Heart left ventricle (tissue), 13 donors: ENCODE measurements at regions not wholly inside any gene's neighbourhood (a gene's known extent, or its start where the extent isn't known, plus 50 kb on each side); places are given as distances from the start of the nearest gene placed in this dataset.

ENCODE experiments used
- POLR2A ChIP-seq, 2 donors: fragments of 450-650 bp; IDR thresholded peaks; one replicate each; pipeline ENCODE4 v1.6.1; 2017; ENCODE audit warnings: antibody characterized with exemption in 2 of 2, mild to moderate bottlenecking in 2 of 2, moderate library complexity in 2 of 2
- TF ChIP-seq, protein P1 (sequence below), 12 donors: fragments of 200-600 bp; sonication (generic) in 4 of 12; IDR thresholded peaks; one replicate each; pipeline versions ENCODE4 v1.5.0 to v1.8.0; 2018 to 2022; ENCODE audit warnings: antibody characterized with exemption in 12 of 12, mild to moderate bottlenecking in 5 of 12
- donor health status: ischemic (EF 13 %, LVEDD 7.1; RV severe dilation, severe dysfunction).
- donor health status: DM: no; HTN: yes; CAD: no.
- donor health status: DM: no; HTN: no; CAD: no.
- donor health status: ischemic (EF 25% LVEDD 6.9; RV normal size, moderate dysfunction).
- donor health status: ischemic (EF 25% LVEDD 5.7; RV mildly dilated, moderate dysfunction).
- donor health status: ischemic (EF 35%, LVEDD 5.7; RV mildly dilated, moderate dysfunction).
- donor health status: nonischemic (EF 11% LVEDD 7.7; RV severe dilation, severe dysfunction).
- donor health status: DM: yes; HTN: yes; CAD: no.
- donor health status: PGD.
- donor health status: ischemic (EF 29% LVEDD 5.4; RV normal size, mild dysfunction).
- donor health status: nonischemic (EF 23%, LVEDD 6.1; RV moderate dilation, normal function).

DNA sequence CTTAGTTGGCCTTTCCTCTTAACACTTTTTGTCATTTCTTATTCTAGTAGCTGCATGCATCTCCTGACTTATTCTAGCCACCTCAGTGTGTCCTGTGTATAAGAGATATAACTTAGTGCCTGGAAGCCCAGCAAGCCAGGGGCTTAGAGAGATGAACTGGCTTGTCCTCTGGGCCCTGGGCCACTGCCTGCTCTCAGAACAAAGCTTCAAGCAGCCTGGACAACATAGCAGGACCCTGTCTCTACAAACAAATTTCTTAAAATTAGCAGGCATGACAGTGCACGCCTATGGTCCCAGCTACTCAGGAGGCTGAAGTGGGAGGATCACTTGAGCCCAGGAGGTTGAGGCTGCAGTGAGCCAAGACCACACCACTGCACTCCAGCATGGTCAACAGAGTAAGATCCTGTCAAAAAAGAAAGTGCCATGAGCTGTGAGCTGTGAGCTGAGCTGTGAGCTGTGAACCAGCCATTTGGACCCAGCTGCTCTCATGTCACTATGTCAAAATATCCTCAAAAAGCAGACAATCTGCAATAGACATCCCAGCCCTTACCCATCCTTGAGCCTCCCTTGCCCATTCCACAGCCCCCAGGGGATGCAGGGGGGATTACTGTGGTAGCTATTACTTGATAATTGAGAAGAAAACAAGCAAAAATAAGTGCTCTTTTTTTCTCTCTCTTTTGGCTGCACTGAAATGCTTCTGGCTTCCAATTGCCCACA, 174.5 kb downstream of the OPA1 start:
- no peak for TF ChIP-seq POLR2A (IDR thresholded peaks at IDR 0.05)
- TF ChIP-seq, protein P1, sequence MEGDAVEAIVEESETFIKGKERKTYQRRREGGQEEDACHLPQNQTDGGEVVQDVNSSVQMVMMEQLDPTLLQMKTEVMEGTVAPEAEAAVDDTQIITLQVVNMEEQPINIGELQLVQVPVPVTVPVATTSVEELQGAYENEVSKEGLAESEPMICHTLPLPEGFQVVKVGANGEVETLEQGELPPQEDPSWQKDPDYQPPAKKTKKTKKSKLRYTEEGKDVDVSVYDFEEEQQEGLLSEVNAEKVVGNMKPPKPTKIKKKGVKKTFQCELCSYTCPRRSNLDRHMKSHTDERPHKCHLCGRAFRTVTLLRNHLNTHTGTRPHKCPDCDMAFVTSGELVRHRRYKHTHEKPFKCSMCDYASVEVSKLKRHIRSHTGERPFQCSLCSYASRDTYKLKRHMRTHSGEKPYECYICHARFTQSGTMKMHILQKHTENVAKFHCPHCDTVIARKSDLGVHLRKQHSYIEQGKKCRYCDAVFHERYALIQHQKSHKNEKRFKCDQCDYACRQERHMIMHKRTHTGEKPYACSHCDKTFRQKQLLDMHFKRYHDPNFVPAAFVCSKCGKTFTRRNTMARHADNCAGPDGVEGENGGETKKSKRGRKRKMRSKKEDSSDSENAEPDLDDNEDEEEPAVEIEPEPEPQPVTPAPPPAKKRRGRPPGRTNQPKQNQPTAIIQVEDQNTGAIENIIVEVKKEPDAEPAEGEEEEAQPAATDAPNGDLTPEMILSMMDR (IDR thresholded peaks at IDR 0.05): no peak
